H1 (cell line): ENCODE measurements at regions not wholly inside any gene's neighbourhood (a gene's known extent, or its start where the extent isn't known, plus 50 kb on each side); places are given as distances from the start of the nearest gene placed in this dataset.

Experiments used
- EZH2 ChIP-seq: fragments of 200-600 bp; sonication (generic); IDR thresholded peaks from 2 replicates; pipeline ENCODE4 v1.7.1; 2012; ENCODE audit warnings: low read depth, mild to moderate bottlenecking, moderate library complexity, low read length, inconsistent platforms; ENCODE audit not compliant: severe bottlenecking
- HDAC2 ChIP-seq, 2 experiments: fragments of 300-600 bp in 1 of 2; sonication (generic) in 1 of 2; IDR thresholded peaks; 2 replicates each; pipeline ENCODE4 v1.6.1; 2011 to 2012; ENCODE audit warnings: low read depth in 2 of 2, low read length in 2 of 2, mild to moderate bottlenecking in 2 of 2, moderate library complexity in 2 of 2, borderline replicate concordance in 1 of 2, inconsistent platforms in 1 of 2
- HDAC6 ChIP-seq: IDR thresholded peaks from one replicate; pipeline ENCODE4 v1.7.1; 2012; ENCODE audit warnings: low read depth, mild to moderate bottlenecking, inconsistent platforms, low read length, moderate library complexity
- KDM1A ChIP-seq: fragments of 200-600, 300-600 bp; sonication (generic); IDR thresholded peaks from 2 replicates; pipeline ENCODE4 v1.7.1; 2016; ENCODE audit warnings: mild to moderate bottlenecking, low read length, borderline replicate concordance
- MAFK ChIP-seq: IDR thresholded peaks from 2 replicates; pipeline ENCODE4 v1.6.1; 2012; ENCODE audit warnings: low read depth, mild to moderate bottlenecking, improper control_type of control experiment, low read length
- POLR2A ChIP-seq, 2 experiments: IDR thresholded peaks; 1 replicate in 1 of 2; 2 replicates in 1 of 2; pipeline ENCODE4 v1.6.1; 2011; ENCODE audit warnings: low read depth in 2 of 2, low read length in 2 of 2, mild to moderate bottlenecking in 2 of 2; ENCODE audit errors: control extremely low read depth in 1 of 2
- POLR2AphosphoS5 ChIP-seq: IDR thresholded peaks from 2 replicates; pipeline ENCODE4 v1.6.1; 2011; ENCODE audit warnings: low read depth, low read length
- RFX5 ChIP-seq: IDR thresholded peaks from 2 replicates; pipeline ENCODE4 v1.6.1; 2011; ENCODE audit warnings: low read depth, low read length, improper control_type of control experiment, borderline replicate concordance
- SIN3A ChIP-seq, 2 experiments: IDR thresholded peaks in 1 of 2; conservative IDR thresholded peaks in 1 of 2; 2 replicates each; pipeline ENCODE4 v1.6.1; 2011 to 2012; ENCODE audit warnings: low read length in 2 of 2, improper control_type of control experiment in 1 of 2, low read depth in 1 of 2, mild to moderate bottlenecking in 1 of 2
- TAF7 ChIP-seq: optimal IDR thresholded peaks from 2 replicates; pipeline ENCODE3; 2011; ENCODE audit warnings: low read depth, mild to moderate bottlenecking, inconsistent platforms, low read length, moderate library complexity, borderline replicate concordance
- TF ChIP-seq, protein P1 (sequence below), 3 experiments: IDR thresholded peaks; 1 replicate in 2 of 3; 2 replicates in 1 of 3; pipeline versions ENCODE4 v1.5.1 to v1.6.1; 2011; ENCODE audit warnings: low read length in 3 of 3, mild to moderate bottlenecking in 3 of 3, inconsistent platforms in 2 of 3, low read depth in 1 of 3, moderate library complexity in 1 of 3; ENCODE audit not compliant: insufficient read depth in 1 of 3; ENCODE audit errors: control extremely low read depth in 1 of 3
- TF ChIP-seq, protein P2 (sequence below): IDR thresholded peaks from 2 replicates; pipeline ENCODE4 v1.6.1; 2011; ENCODE audit warnings: low read length, improper control_type of control experiment

DNA sequence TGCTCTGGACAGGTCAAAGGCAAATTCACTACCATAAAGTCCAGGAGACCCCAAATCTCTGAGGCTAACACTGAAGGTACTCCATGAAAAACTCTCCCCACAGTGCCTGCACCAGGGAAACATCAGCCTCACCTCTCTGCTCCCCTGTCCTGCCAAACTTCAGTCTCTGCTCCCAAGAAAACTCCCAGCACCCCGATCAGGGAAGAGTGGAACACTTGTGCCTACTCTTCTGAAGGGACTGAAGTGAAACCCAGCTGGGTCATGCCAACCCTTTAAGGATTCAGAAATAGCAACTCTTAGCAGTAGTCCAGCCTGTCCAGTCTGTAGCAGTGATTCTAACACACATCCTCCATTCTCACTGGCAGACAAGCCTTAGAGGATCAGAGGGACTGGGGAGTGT is 124.2 kb downstream of the FAM174B start:
- TF ChIP-seq POLR2A (IDR thresholded peaks at IDR 0.05; ENCODE audit: control extremely low read depth in 1 of 2, low read depth in 2 of 2, low read length in 2 of 2): no peak
- no peak for TF ChIP-seq POLR2AphosphoS5
- no peak for TF ChIP-seq EZH2
- TF ChIP-seq, protein P1, sequence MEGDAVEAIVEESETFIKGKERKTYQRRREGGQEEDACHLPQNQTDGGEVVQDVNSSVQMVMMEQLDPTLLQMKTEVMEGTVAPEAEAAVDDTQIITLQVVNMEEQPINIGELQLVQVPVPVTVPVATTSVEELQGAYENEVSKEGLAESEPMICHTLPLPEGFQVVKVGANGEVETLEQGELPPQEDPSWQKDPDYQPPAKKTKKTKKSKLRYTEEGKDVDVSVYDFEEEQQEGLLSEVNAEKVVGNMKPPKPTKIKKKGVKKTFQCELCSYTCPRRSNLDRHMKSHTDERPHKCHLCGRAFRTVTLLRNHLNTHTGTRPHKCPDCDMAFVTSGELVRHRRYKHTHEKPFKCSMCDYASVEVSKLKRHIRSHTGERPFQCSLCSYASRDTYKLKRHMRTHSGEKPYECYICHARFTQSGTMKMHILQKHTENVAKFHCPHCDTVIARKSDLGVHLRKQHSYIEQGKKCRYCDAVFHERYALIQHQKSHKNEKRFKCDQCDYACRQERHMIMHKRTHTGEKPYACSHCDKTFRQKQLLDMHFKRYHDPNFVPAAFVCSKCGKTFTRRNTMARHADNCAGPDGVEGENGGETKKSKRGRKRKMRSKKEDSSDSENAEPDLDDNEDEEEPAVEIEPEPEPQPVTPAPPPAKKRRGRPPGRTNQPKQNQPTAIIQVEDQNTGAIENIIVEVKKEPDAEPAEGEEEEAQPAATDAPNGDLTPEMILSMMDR (IDR thresholded peaks at IDR 0.05; ENCODE audit: control extremely low read depth in 1 of 3, insufficient read depth in 1 of 3, low read depth in 1 of 3, low read length in 3 of 3): no peak
- TF ChIP-seq TAF7: no peak
- no peak for TF ChIP-seq SIN3A (conservative IDR thresholded peaks at IDR 0.05 in 1 of 2, IDR thresholded peaks at IDR 0.05 in 1 of 2; ENCODE audit: low read depth in 1 of 2, low read length in 2 of 2)
- no peak for TF ChIP-seq RFX5
- no peak for TF ChIP-seq MAFK
- no peak for TF ChIP-seq KDM1A
- TF ChIP-seq, protein P2, sequence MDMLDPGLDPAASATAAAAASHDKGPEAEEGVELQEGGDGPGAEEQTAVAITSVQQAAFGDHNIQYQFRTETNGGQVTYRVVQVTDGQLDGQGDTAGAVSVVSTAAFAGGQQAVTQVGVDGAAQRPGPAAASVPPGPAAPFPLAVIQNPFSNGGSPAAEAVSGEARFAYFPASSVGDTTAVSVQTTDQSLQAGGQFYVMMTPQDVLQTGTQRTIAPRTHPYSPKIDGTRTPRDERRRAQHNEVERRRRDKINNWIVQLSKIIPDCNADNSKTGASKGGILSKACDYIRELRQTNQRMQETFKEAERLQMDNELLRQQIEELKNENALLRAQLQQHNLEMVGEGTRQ: no peak
- no peak for TF ChIP-seq HDAC2 (IDR thresholded peaks at IDR 0.05; ENCODE audit: borderline replicate concordance in 1 of 2, low read depth in 2 of 2, low read length in 2 of 2)
- no peak for TF ChIP-seq HDAC6
